Trophoblast cell (in vitro differentiated cells and primary cell): ENCODE measurements at regions not wholly inside any gene's neighbourhood (a gene's known extent, or its start where the extent isn't known, plus 50 kb on each side); places are given as distances from the start of the nearest gene placed in this dataset.
A peak's percentile ranks its signal among the peaks of the same experiment; 100 is the strongest.

ENCODE experiments used
- DNase-seq, 2 donors: peaks; one replicate each; pipeline ENCODE4 v3.0.0-alpha.2; 2016
- H2AFZ ChIP-seq: 2 replicates; pipeline ENCODE4 v1.6.1; 2013; ENCODE audit warnings: low read length, moderate library complexity, mild to moderate bottlenecking; ENCODE audit not compliant: insufficient read depth, poor library complexity
- H2AK5ac ChIP-seq: 2 replicates; pipeline ENCODE4 v1.6.1; 2013; ENCODE audit warnings: mild to moderate bottlenecking, low read length
- H2BK120ac ChIP-seq: 2 replicates; pipeline ENCODE4 v1.6.1; 2013; ENCODE audit warnings: low read length, mild to moderate bottlenecking, moderate library complexity; ENCODE audit not compliant: insufficient read depth, poor library complexity
- H2BK12ac ChIP-seq: 2 replicates; pipeline ENCODE4 v1.6.1; 2013; ENCODE audit warnings: mild to moderate bottlenecking, low read length, moderate library complexity
- H2BK5ac ChIP-seq: 2 replicates; pipeline ENCODE4 v1.6.1; 2013; ENCODE audit warnings: low read length, low read depth, moderate library complexity, mild to moderate bottlenecking; ENCODE audit not compliant: poor library complexity
- H3K14ac ChIP-seq: 2 replicates; pipeline ENCODE4 v1.6.1; 2013; ENCODE audit warnings: mild to moderate bottlenecking, low read length
- H3K18ac ChIP-seq: 2 replicates; pipeline ENCODE4 v1.6.1; 2013; ENCODE audit warnings: mild to moderate bottlenecking, low read length
- H3K23ac ChIP-seq: 2 replicates; pipeline ENCODE4 v1.6.1; 2013; ENCODE audit warnings: low read length
- H3K27ac ChIP-seq: 2 replicates; pipeline ENCODE4 v1.5.1; 2013; ENCODE audit warnings: low read depth, mild to moderate bottlenecking, inconsistent platforms, low read length, moderate library complexity
- H3K27me3 ChIP-seq: 2 replicates; pipeline ENCODE4 v1.6.1; 2013; ENCODE audit warnings: inconsistent platforms, mild to moderate bottlenecking, low read length, moderate library complexity; ENCODE audit not compliant: insufficient read depth
- H3K36me3 ChIP-seq, 2 experiments: 1 replicate in 1 of 2; 2 replicates in 1 of 2; pipeline ENCODE4 v1.6.1; 2013; ENCODE audit warnings: low read length in 2 of 2, mild to moderate bottlenecking in 2 of 2, moderate library complexity in 1 of 2; ENCODE audit not compliant: insufficient read depth in 2 of 2, control insufficient read depth in 1 of 2
- H3K4ac ChIP-seq: 2 replicates; pipeline ENCODE4 v1.6.1; 2013; ENCODE audit warnings: low read depth, mild to moderate bottlenecking, low read length, moderate library complexity
- H3K4me1 ChIP-seq, 2 experiments: 1 replicate in 1 of 2; 2 replicates in 1 of 2; pipeline ENCODE4 v1.6.1; 2013; ENCODE audit warnings: low read length in 2 of 2, mild to moderate bottlenecking in 2 of 2, moderate library complexity in 1 of 2; ENCODE audit not compliant: insufficient read depth in 2 of 2, control insufficient read depth in 1 of 2
- H3K4me2 ChIP-seq: 2 replicates; pipeline ENCODE4 v1.6.1; 2013; ENCODE audit warnings: inconsistent platforms, mild to moderate bottlenecking, low read length, moderate library complexity
- H3K4me3 ChIP-seq: 2 replicates; pipeline ENCODE4 v1.5.1; 2013; ENCODE audit warnings: mild to moderate bottlenecking, low read depth, low read length, inconsistent platforms
- H3K79me1 ChIP-seq: one replicate; pipeline ENCODE4 v1.6.1; 2013; ENCODE audit warnings: low read length
- H3K79me2 ChIP-seq: 2 replicates; pipeline ENCODE4 v1.6.1; 2013; ENCODE audit warnings: low read length, mild to moderate bottlenecking; ENCODE audit not compliant: control insufficient read depth, insufficient read depth, poor library complexity
- H3K9ac ChIP-seq: 2 replicates; pipeline ENCODE4 v1.6.1; 2013; ENCODE audit warnings: mild to moderate bottlenecking, low read length
- H3K9me3 ChIP-seq: 2 replicates; pipeline ENCODE4 v1.6.1; 2013; ENCODE audit warnings: low read depth, mild to moderate bottlenecking, control low read depth, inconsistent platforms, low read length; ENCODE audit not compliant: insufficient read depth
- H4K12ac ChIP-seq: 2 replicates; pipeline ENCODE4 v1.6.1; 2013; ENCODE audit warnings: low read depth, mild to moderate bottlenecking, low read length, moderate library complexity
- H4K8ac ChIP-seq: 2 replicates; pipeline ENCODE4 v1.6.1; 2013; ENCODE audit warnings: low read depth, mild to moderate bottlenecking, low read length, moderate library complexity
- H4K91ac ChIP-seq: one replicate; pipeline ENCODE4 v1.6.1; 2013; ENCODE audit warnings: low read depth, mild to moderate bottlenecking, low read length, moderate library complexity
- WGBS: extraction: QIAGEN DNeasy Blood & Tissue Kit; methylation state at CpG from one replicate; pipeline ENCODE4 v1.1.7; 2013; ENCODE audit warnings: missing lambda C conversion rate; ENCODE audit not compliant: insufficient read length, insufficient coverage; ENCODE audit errors: extremely low coverage; 5-methylcytosine and 5-hydroxymethylcytosine counted together

GRCh38 chr12:75746621-75747020 is 235.2 kb upstream of the KRR1 start:
- H3K27ac ChIP-seq = no peak overlapping the region
- H3K4ac ChIP-seq = no peak overlapping the region
- no peak overlapping the region for H2BK120ac ChIP-seq
- no peak for DNase-seq
- WGBS = no CpG with 5 or more reads among the region's 4 CpGs
- no peaks in the 10 kb centered on the region for H3K36me3 ChIP-seq
- H2AK5ac ChIP-seq = no peak overlapping the region
- H3K9ac ChIP-seq = no peak overlapping the region
- no peak overlapping the region for H3K18ac ChIP-seq
- H4K91ac ChIP-seq = peak overlapping the region; percentile 77
- H3K4me1 ChIP-seq = peaks cover 9 to 12% of the 10 kb centered on the region in 2 experiments
- H4K8ac ChIP-seq = no peak overlapping the region
- no peaks in the 10 kb centered on the region for H3K27me3 ChIP-seq
- H3K79me2 ChIP-seq = no peaks in the 10 kb centered on the region
- no peak overlapping the region for H2AFZ ChIP-seq
- peak overlapping the region; percentile 95 for H2BK12ac ChIP-seq
- H3K4me2 ChIP-seq = no peak overlapping the region
- no peak overlapping the region for H2BK5ac ChIP-seq
- no peak overlapping the region for H3K4me3 ChIP-seq
- no peak overlapping the region for H3K23ac ChIP-seq
- peaks cover 3% of the 10 kb centered on the region for H3K79me1 ChIP-seq
- no peak overlapping the region for H4K12ac ChIP-seq
- no peak overlapping the region for H3K14ac ChIP-seq
- no peaks in the 10 kb centered on the region for H3K9me3 ChIP-seq

- Histone ChIP-seq H3K4me3 (no peak overlapping the region), H3K4me1 (peaks cover 9 to 12% of the 10 kb centered on the region in 2 experiments), H3K27me3 (no peaks in the 10 kb centered on the region), H4K8ac (no peak overlapping the region), H3K23ac (no peak overlapping the region), H3K27ac (peak overlapping the region; percentile 27), H3K4me2 (no peak overlapping the region), H3K79me2 (no peaks in the 10 kb centered on the region), H4K91ac (no peak overlapping the region), H3K9me3 (no peaks in the 10 kb centered on the region), H2BK5ac (no peak overlapping the region), H4K12ac (no peak overlapping the region), H3K79me1 (peaks cover 3% of the 10 kb centered on the region), H2BK12ac (no peak overlapping the region), H2AFZ (no peak overlapping the region), H3K9ac (no peak overlapping the region), H3K4ac (no peak overlapping the region), H3K36me3 (no peaks in the 10 kb centered on the region), H2AK5ac (no peak overlapping the region), H3K18ac (no peak overlapping the region), H3K14ac (no peak overlapping the region), H2BK120ac (no peak overlapping the region)
- DNase-seq = peak in 1 of 2 donors; percentile 26
- WGBS = no CpG with 5 or more reads among the region's 1 CpG
Measured at GRCh38 chr12:75744607-75745256, 233.3 kb upstream of the KRR1 start.

- Histone ChIP-seq H3K9ac (no peak overlapping the region), H3K27ac (no peak overlapping the region), H3K9me3 (no peaks in the 10 kb centered on the region), H2AK5ac (no peak overlapping the region), H3K18ac (no peak overlapping the region), H3K23ac (no peak overlapping the region), H2BK12ac (no peak overlapping the region), H3K4me2 (no peak overlapping the region), H2BK120ac (no peak overlapping the region), H4K12ac (no peak overlapping the region), H2AFZ (no peak overlapping the region), H3K4me3 (no peak overlapping the region), H3K4me1 (peaks cover 9 to 12% of the 10 kb centered on the region in 2 experiments), H3K27me3 (no peaks in the 10 kb centered on the region), H2BK5ac (no peak overlapping the region), H3K36me3 (no peaks in the 10 kb centered on the region), H3K79me2 (no peaks in the 10 kb centered on the region), H3K14ac (no peak overlapping the region), H3K79me1 (peaks cover 3% of the 10 kb centered on the region), H4K91ac (no peak overlapping the region), H3K4ac (no peak overlapping the region), H4K8ac (no peak overlapping the region)
- no peak for DNase-seq
- no CpG with 5 or more reads among the region's 1 CpG for whole genome bisulfite sequencing
Measured at GRCh38 chr12:75742961-75743360, 231.6 kb upstream of the KRR1 start.

GRCh38 chr12:75742048-75742447 is 230.6 kb upstream of the KRR1 start:
- H4K12ac ChIP-seq = no peak overlapping the region
- no peak overlapping the region for H3K14ac ChIP-seq
- no peak overlapping the region for H2AK5ac ChIP-seq
- H3K9ac ChIP-seq = no peak overlapping the region
- DNase-seq = peak in 1 of 2 donors; percentile 18
- H3K9me3 ChIP-seq = no peaks in the 10 kb centered on the region
- H3K4me1 ChIP-seq = peaks cover 9 to 18% of the 10 kb centered on the region in 2 experiments
- no peak overlapping the region for H3K4ac ChIP-seq
- no peak overlapping the region for H2BK120ac ChIP-seq
- no peak overlapping the region for H4K91ac ChIP-seq
- no peak overlapping the region for H2BK5ac ChIP-seq
- no peak overlapping the region for H3K18ac ChIP-seq
- no peak overlapping the region for H4K8ac ChIP-seq
- no peak overlapping the region for H3K4me3 ChIP-seq
- no peak overlapping the region for H2BK12ac ChIP-seq
- no peaks in the 10 kb centered on the region for H3K36me3 ChIP-seq
- no peak overlapping the region for H3K23ac ChIP-seq
- H3K79me1 ChIP-seq = peaks cover 3% of the 10 kb centered on the region
- no peaks in the 10 kb centered on the region for H3K79me2 ChIP-seq
- H2AFZ ChIP-seq = no peak overlapping the region
- H3K4me2 ChIP-seq = no peak overlapping the region
- no peak overlapping the region for H3K27ac ChIP-seq
- no CpG with 5 or more reads among the region's 4 CpGs for WGBS
- no peaks in the 10 kb centered on the region for H3K27me3 ChIP-seq
